Activated B cell treated with CpG ODN at 0.5 μM for 24 hours (primary cell): ENCODE measurements at regions not wholly inside any gene's neighbourhood (a gene's known extent, or its start where the extent isn't known, plus 50 kb on each side); places are given as distances from the start of the nearest gene placed in this dataset.

Experiments
- ATAC-seq: fragments of 200-7000 bp; cut with Tn5 transposase; one replicate; pipeline ENCODE4 v1.10.0; 2021; ENCODE audit warnings: low read depth, mild to moderate bottlenecking, moderate library complexity
- CTCF ChIA-PET: fragments of 350-600 bp; sonication (Branson Sonifier 250); formaldehyde crosslinking; loops from one replicate; lab custom pipeline; 2021; ENCODE audit warnings: antibody characterized with exemption; lab: Charles Lee
- POLR2A ChIA-PET: fragments of 350-600 bp; sonication (Branson Sonifier 250); formaldehyde crosslinking; loops from one replicate; lab custom pipeline; 2021; ENCODE audit warnings: antibody characterized with exemption; lab: Charles Lee
- DNase-seq: peaks from one replicate; pipeline ENCODE4 v3.0.0; 2022
- H3K27ac Mint-ChIP-seq: one replicate; pipeline ENCODE4 v1.8.0; 2020; ENCODE audit warnings: mixed read lengths
- H3K27me3 Mint-ChIP-seq: one replicate; pipeline ENCODE4 v1.8.0; 2021; ENCODE audit warnings: mixed read lengths
- H3K36me3 Mint-ChIP-seq: one replicate; pipeline ENCODE4 v1.8.0; 2021; ENCODE audit warnings: low read depth, mixed read lengths
- H3K4me1 Mint-ChIP-seq: one replicate; pipeline ENCODE4 v1.8.0; 2021; ENCODE audit warnings: mixed read lengths
- H3K4me3 Mint-ChIP-seq: one replicate; pipeline ENCODE4 v1.8.0; 2020; ENCODE audit warnings: mild to moderate bottlenecking, mixed read lengths
- H3K9me3 Mint-ChIP-seq: one replicate; pipeline ENCODE4 v1.8.0; 2020; ENCODE audit warnings: mixed read lengths
- intact Hi-C: fragments of 100-400 bp; cut with micrococcal nuclease; formaldehyde crosslinking; loops from one replicate; pipeline ENCODE4 v1.15.1; 2024
- TF ChIP-seq, protein P1 (sequence below): fragments of 200-600 bp; IDR thresholded peaks from one replicate; pipeline ENCODE4 v1.8.0; 2022; ENCODE audit warnings: antibody characterized with exemption, mild to moderate bottlenecking

- no peaks in the 10 kb centered on the region for H3K4me1 Mint-ChIP-seq
- no peaks in the 10 kb centered on the region for H3K36me3 Mint-ChIP-seq
- no peaks in the 10 kb centered on the region for H3K9me3 Mint-ChIP-seq
- DNase-seq = no peak
- H3K27me3 Mint-ChIP-seq = no peaks in the 10 kb centered on the region
- CTCF ChIA-PET = no interaction called here
- POLR2A ChIA-PET = no interaction called here
- TF ChIP-seq, protein P1, sequence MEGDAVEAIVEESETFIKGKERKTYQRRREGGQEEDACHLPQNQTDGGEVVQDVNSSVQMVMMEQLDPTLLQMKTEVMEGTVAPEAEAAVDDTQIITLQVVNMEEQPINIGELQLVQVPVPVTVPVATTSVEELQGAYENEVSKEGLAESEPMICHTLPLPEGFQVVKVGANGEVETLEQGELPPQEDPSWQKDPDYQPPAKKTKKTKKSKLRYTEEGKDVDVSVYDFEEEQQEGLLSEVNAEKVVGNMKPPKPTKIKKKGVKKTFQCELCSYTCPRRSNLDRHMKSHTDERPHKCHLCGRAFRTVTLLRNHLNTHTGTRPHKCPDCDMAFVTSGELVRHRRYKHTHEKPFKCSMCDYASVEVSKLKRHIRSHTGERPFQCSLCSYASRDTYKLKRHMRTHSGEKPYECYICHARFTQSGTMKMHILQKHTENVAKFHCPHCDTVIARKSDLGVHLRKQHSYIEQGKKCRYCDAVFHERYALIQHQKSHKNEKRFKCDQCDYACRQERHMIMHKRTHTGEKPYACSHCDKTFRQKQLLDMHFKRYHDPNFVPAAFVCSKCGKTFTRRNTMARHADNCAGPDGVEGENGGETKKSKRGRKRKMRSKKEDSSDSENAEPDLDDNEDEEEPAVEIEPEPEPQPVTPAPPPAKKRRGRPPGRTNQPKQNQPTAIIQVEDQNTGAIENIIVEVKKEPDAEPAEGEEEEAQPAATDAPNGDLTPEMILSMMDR = no peak
- H3K4me3 Mint-ChIP-seq = no peak overlapping the region
- intact Hi-C loops = no loop called here
- ATAC-seq = no peak
- H3K27ac Mint-ChIP-seq = no peak overlapping the region
Observed at GRCh38 chr22:49078076-49078710, 749.5 kb downstream of the BRD1 start.

GRCh38 chr22:49077586-49077985 is 750.1 kb downstream of the BRD1 start:
- H3K27ac Mint-ChIP-seq = no peak overlapping the region
- H3K4me3 Mint-ChIP-seq = no peak overlapping the region
- H3K9me3 Mint-ChIP-seq = no peaks in the 10 kb centered on the region
- no peaks in the 10 kb centered on the region for H3K36me3 Mint-ChIP-seq
- no peaks in the 10 kb centered on the region for H3K4me1 Mint-ChIP-seq
- no peak for DNase-seq
- no peak for ATAC-seq
- TF ChIP-seq, protein P1 = no peak
- ChIA-PET CTCF (no interaction called here), POLR2A (no interaction called here)
- intact Hi-C loops = no loop called here
- no peaks in the 10 kb centered on the region for H3K27me3 Mint-ChIP-seq

DNA sequence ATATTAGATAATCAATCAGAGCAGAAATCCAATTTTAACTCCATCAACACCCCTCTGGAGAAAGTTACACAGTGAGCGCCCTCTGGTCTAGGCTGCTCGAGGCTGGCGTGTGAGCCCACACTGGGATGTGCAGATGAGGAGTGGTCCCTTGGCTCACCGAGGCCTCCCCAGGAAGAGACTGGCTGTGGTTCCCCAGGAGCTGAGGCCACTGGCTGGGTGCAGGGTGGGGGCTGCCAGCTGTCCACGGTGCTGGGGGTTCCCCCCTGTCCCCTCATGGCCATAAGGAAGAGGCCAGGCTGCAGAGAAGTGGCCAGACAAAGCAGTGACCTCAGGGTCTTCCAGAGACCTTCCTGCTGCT is 750.7 kb downstream of the BRD1 start:
- Mint-ChIP-seq H3K36me3 (no peaks in the 10 kb centered on the region), H3K4me1 (no peaks in the 10 kb centered on the region), H3K27me3 (no peaks in the 10 kb centered on the region), H3K4me3 (no peak overlapping the region), H3K9me3 (no peaks in the 10 kb centered on the region), H3K27ac (no peak overlapping the region)
- ATAC-seq (no peak), DNase-seq (no peak)
- POLR2A ChIA-PET = no interaction called here
- TF ChIP-seq, protein P1 = no peak
- intact Hi-C loops = no loop called here
- CTCF ChIA-PET = no interaction called here

GRCh38 chr22:49076300-49077035 is 751.2 kb downstream of the BRD1 start:
- no peaks in the 10 kb centered on the region for H3K27me3 Mint-ChIP-seq
- ChIA-PET CTCF (no interaction called here), POLR2A (no interaction called here)
- ATAC-seq = no peak
- no peak overlapping the region for H3K27ac Mint-ChIP-seq
- no peaks in the 10 kb centered on the region for H3K36me3 Mint-ChIP-seq
- TF ChIP-seq, protein P1 = no peak
- H3K9me3 Mint-ChIP-seq = no peaks in the 10 kb centered on the region
- DNase-seq = no peak
- no peaks in the 10 kb centered on the region for H3K4me1 Mint-ChIP-seq
- H3K4me3 Mint-ChIP-seq = no peak overlapping the region
- intact Hi-C loops = no loop called here

DNA sequence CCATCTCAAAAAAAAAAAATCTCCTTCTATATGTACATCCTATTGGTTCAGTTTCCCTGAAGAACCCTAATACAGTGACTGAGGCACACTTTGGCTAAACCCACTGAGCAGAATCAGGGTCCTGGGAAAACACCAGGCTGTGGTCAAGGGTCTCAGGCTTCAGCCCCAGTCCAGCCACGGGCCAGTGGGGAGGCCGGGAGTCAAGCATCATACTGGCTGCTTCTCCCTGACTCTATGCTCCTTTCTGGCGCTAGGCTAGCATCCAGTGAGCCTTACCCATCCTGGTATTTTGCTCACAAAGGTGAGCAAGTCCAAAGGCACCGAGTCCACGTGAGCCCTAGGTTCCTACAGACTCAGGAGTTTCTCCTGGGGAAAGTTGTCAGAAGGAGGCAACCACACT is 752.5 kb downstream of the BRD1 start:
- H3K27me3 Mint-ChIP-seq = no peaks in the 10 kb centered on the region
- intact Hi-C loops = no loop called here
- TF ChIP-seq, protein P1 = no peak
- POLR2A ChIA-PET = no interaction called here
- H3K36me3 Mint-ChIP-seq = no peaks in the 10 kb centered on the region
- no peak overlapping the region for H3K27ac Mint-ChIP-seq
- no peaks in the 10 kb centered on the region for H3K4me1 Mint-ChIP-seq
- CTCF ChIA-PET = no interaction called here
- DNase-seq = no peak
- H3K4me3 Mint-ChIP-seq = no peak overlapping the region
- no peak for ATAC-seq
- no peaks in the 10 kb centered on the region for H3K9me3 Mint-ChIP-seq
